ENCODE measurements at regions not wholly inside any gene's neighbourhood (a gene's known extent, or its start where the extent isn't known, plus 50 kb on each side); places are given as distances from the start of the nearest gene placed in this dataset.

DNA sequence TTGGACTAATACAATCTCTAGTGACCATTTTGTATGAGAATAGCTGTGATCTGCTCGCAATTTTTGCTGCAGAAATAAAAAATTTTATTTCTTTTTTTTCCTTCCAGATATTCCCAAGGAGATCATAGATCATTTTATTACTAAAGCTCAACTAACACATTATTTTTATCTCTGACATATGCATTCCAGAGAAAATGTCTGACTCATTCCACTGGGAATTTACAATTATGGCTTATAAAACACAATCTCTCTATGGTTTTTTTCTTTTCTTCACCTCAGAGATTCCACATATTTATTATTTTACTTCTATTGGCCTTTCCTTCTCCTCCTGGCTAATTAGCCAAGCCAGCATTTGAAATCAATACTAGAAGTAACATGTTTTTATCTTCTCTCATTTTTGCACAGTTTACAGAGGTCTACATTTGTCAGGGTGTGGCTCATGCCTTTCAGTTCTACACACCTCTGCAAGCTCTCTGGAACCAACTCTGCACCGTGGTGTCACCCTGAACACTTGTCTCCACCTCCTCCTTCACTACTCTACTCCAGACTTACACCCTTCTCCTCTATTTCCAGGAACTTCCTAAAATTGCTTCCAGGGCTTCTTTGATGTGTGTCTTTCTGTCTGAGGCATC, 59.8 kb upstream of the GPM6A start:
- Histone ChIP-seq H3K9ac (ENCODE audit: low read depth in 1 of 2, low read length in 2 of 2) (no peak overlapping the region), H3K9me3 (ENCODE audit: control insufficient read depth in 2 of 2, low read length in 2 of 2) (no peaks in the 10 kb centered on the region), H3K4me1 (ENCODE audit: control insufficient read depth in 2 of 2, insufficient read depth in 2 of 2, low read length in 2 of 2) (no peaks in the 10 kb centered on the region)

DNA sequence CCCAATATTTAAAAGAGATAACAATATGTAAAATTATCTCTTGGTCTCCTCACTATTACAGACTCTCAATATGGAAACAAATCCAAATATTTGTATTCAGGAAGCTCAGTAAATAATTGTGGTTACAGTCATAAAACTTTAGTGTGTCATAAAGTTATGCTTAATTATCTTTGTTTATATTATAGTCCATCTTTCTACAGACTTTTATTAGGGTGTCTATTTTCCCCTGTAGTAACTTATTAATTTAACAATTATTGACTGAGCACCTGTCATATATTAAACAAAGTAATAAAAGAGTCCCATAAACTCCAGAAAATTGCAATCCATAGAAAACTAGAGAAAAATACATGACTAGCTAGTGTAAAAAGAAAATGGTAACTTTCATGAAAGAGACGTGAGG, 61.6 kb upstream of the GPM6A start:
- H3K4me1 ChIP-seq (ENCODE audit: control insufficient read depth in 2 of 2, insufficient read depth in 2 of 2, low read length in 2 of 2) = no peaks in the 10 kb centered on the region
- H3K27ac ChIP-seq (ENCODE audit: low read depth in 2 of 2, low read length in 2 of 2) = no peak overlapping the region
- H3K9ac ChIP-seq (ENCODE audit: low read depth in 1 of 2, low read length in 2 of 2) = no peak overlapping the region
- no peak overlapping the region for H3K4me3 ChIP-seq (ENCODE audit: low read length in 2 of 2)
- H3K36me3 ChIP-seq (ENCODE audit: control insufficient read depth in 2 of 2, insufficient read depth in 2 of 2, low read length in 2 of 2) = no peaks in the 10 kb centered on the region
- no peaks in the 10 kb centered on the region for H3K27me3 ChIP-seq (ENCODE audit: control insufficient read depth in 2 of 2, insufficient read depth in 2 of 2, low read length in 2 of 2)
- H3K9me3 ChIP-seq (ENCODE audit: control insufficient read depth in 2 of 2, low read length in 2 of 2) = no peaks in the 10 kb centered on the region

More for the DNA sequence above, 59.8 kb upstream of the GPM6A start:
- Histone ChIP-seq H3K4me3 (ENCODE audit: low read length in 2 of 2) (no peak overlapping the region), H3K36me3 (ENCODE audit: control insufficient read depth in 2 of 2, insufficient read depth in 2 of 2, low read length in 2 of 2) (no peaks in the 10 kb centered on the region), H3K27me3 (ENCODE audit: control insufficient read depth in 2 of 2, insufficient read depth in 2 of 2, low read length in 2 of 2) (no peaks in the 10 kb centered on the region), H3K27ac (ENCODE audit: low read depth in 2 of 2, low read length in 2 of 2) (no peak overlapping the region)

DNA sequence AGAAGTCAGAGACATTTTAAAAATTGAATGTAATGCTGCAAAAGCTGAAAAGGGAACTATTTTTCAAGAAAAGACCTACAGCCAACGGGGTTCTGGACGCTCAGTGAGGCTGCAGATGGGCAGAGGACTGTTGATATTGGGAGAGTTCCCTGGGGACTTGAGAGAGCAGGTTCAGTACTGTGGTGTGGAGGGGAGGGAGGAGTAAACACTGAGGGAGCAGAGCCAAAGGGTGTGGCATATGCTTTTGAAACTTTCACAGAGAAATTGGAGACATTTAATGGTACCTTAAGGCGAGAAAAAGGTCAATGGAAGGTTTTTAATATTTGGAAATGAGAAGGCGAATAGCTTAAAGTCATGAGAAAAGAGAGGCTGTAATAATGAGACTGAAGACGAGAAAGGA, 62.2 kb upstream of the GPM6A start:
- H3K4me3 ChIP-seq (ENCODE audit: low read length in 2 of 2) = no peak overlapping the region
- no peak overlapping the region for H3K9ac ChIP-seq (ENCODE audit: low read depth in 1 of 2, low read length in 2 of 2)
- no peaks in the 10 kb centered on the region for H3K36me3 ChIP-seq (ENCODE audit: control insufficient read depth in 2 of 2, insufficient read depth in 2 of 2, low read length in 2 of 2)
- H3K4me1 ChIP-seq (ENCODE audit: control insufficient read depth in 2 of 2, insufficient read depth in 2 of 2, low read length in 2 of 2) = no peaks in the 10 kb centered on the region
- no peaks in the 10 kb centered on the region for H3K9me3 ChIP-seq (ENCODE audit: control insufficient read depth in 2 of 2, low read length in 2 of 2)
- H3K27me3 ChIP-seq (ENCODE audit: control insufficient read depth in 2 of 2, insufficient read depth in 2 of 2, low read length in 2 of 2) = no peaks in the 10 kb centered on the region
- H3K27ac ChIP-seq (ENCODE audit: low read depth in 2 of 2, low read length in 2 of 2) = no peak overlapping the region

DNA sequence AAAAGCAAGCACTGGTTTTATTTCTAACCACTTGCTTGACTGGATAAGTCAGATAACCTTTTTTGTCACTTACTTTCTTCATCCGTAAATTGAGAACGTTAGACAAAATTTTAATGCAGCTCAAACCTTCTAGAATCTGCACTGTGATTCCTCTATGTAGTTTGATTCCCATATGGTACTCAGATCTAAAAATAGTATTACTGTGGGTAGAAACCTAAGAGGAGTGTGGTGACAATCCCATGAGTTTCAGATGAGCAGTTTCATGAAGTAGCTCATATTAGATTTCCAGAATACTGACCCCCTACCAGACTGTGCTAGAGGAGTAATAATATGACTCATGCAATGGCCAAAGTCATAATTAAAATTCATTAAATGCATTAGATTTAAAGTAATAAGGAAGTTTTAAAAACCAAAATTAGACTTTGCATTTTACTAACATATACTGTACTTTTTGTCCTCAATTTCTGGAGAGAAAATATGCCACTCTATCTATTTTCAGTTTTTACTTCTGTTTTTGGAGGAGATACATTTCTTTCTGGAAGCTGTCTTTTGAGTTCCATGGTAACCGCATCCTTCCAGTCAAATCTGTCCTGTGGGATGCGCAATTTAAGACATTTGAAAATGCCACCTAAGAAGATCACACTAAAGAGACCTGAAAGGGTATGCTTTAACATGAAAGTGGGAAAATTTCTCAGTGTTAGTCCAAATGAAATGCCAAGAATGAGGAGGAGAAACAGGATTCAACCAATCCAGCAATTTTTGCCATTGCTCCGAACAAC, 64.1 kb upstream of the GPM6A start:
- Histone ChIP-seq H3K36me3 (ENCODE audit: control insufficient read depth in 2 of 2, insufficient read depth in 2 of 2, low read length in 2 of 2) (no peaks in the 10 kb centered on the region), H3K9me3 (ENCODE audit: control insufficient read depth in 2 of 2, low read length in 2 of 2) (no peaks in the 10 kb centered on the region), H3K27me3 (ENCODE audit: control insufficient read depth in 2 of 2, insufficient read depth in 2 of 2, low read length in 2 of 2) (no peaks in the 10 kb centered on the region), H3K4me3 (ENCODE audit: low read length in 2 of 2) (no peak overlapping the region), H3K4me1 (ENCODE audit: control insufficient read depth in 2 of 2, insufficient read depth in 2 of 2, low read length in 2 of 2) (no peaks in the 10 kb centered on the region), H3K27ac (ENCODE audit: low read depth in 2 of 2, low read length in 2 of 2) (no peak overlapping the region), H3K9ac (ENCODE audit: low read depth in 1 of 2, low read length in 2 of 2) (no peak overlapping the region)

DNA sequence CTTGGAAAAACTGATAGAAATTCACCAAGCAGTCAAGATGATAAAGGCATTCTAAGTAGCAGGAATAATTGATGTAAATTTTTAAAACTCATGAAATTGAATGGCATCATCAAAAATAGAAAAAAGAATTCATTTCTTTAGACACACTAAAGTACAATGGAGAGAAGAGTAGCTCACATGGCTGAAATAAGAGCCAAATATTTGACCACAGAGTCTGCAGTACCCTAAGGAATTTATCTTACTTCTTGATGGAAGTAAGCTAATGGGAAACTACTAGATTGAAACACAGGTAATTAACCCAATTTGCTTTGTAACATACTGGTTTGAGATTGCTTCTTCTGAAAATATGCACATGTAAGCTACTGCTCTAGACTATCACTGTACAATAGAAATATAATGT, 70.8 kb upstream of the GPM6A start:
- Histone ChIP-seq H3K36me3 (ENCODE audit: control insufficient read depth in 2 of 2, insufficient read depth in 2 of 2, low read length in 2 of 2) (no peaks in the 10 kb centered on the region), H3K4me3 (ENCODE audit: low read length in 2 of 2) (no peak overlapping the region), H3K27me3 (ENCODE audit: control insufficient read depth in 2 of 2, insufficient read depth in 2 of 2, low read length in 2 of 2) (no peaks in the 10 kb centered on the region), H3K4me1 (ENCODE audit: control insufficient read depth in 2 of 2, insufficient read depth in 2 of 2, low read length in 2 of 2) (no peaks in the 10 kb centered on the region), H3K9me3 (ENCODE audit: control insufficient read depth in 2 of 2, low read length in 2 of 2) (no peaks in the 10 kb centered on the region), H3K9ac (ENCODE audit: low read depth in 1 of 2, low read length in 2 of 2) (no peak overlapping the region), H3K27ac (ENCODE audit: low read depth in 2 of 2, low read length in 2 of 2) (no peak overlapping the region)

DNA sequence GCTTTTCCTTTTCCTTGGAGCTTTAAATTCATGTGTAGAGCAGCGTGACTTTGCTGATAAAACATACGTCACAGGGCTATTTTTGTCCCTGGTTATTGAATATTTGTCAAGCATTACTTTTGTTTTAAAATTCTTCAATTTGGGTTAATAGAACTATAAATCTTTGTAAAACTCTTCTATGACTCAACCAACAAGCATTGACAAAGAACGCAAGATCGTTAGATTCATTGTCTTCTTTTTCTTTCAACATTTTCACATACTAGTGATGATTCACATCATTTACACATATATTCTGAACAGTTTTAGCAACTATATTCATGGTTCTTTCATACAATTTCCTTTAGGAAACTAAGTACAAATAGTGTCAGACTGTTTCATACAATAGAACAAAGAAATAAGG, 72.0 kb upstream of the GPM6A start:
- H3K4me1 ChIP-seq (ENCODE audit: control insufficient read depth in 2 of 2, insufficient read depth in 2 of 2, low read length in 2 of 2) = no peaks in the 10 kb centered on the region
- no peak overlapping the region for H3K4me3 ChIP-seq (ENCODE audit: low read length in 2 of 2)
- no peaks in the 10 kb centered on the region for H3K9me3 ChIP-seq (ENCODE audit: control insufficient read depth in 2 of 2, low read length in 2 of 2)
- no peak overlapping the region for H3K9ac ChIP-seq (ENCODE audit: low read depth in 1 of 2, low read length in 2 of 2)
- no peaks in the 10 kb centered on the region for H3K27me3 ChIP-seq (ENCODE audit: control insufficient read depth in 2 of 2, insufficient read depth in 2 of 2, low read length in 2 of 2)
- H3K36me3 ChIP-seq (ENCODE audit: control insufficient read depth in 2 of 2, insufficient read depth in 2 of 2, low read length in 2 of 2) = no peaks in the 10 kb centered on the region
- no peak overlapping the region for H3K27ac ChIP-seq (ENCODE audit: low read depth in 2 of 2, low read length in 2 of 2)

DNA sequence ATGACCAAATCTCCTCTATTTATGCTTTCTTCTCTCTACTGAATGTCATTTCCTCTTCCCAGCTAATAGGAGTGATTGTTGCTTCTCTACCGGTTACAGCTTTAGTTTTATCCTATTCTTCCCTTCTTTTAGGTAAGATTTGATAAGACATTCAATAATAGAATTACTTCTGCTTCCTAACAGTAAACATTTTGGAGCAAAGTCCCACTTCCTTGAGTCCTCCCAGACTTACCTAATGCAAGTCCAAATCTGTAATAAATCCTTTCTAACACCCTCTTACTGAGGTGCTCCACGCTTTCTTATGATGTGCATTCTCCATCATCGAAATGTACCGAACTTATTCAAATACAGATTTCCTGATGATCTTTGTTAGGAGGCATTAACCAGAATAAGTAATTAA, 79.2 kb upstream of the GPM6A start:
- no peaks in the 10 kb centered on the region for H3K9me3 ChIP-seq (ENCODE audit: control insufficient read depth in 2 of 2, low read length in 2 of 2)
- H3K27me3 ChIP-seq (ENCODE audit: control insufficient read depth in 2 of 2, insufficient read depth in 2 of 2, low read length in 2 of 2) = no peaks in the 10 kb centered on the region
- H3K4me3 ChIP-seq (ENCODE audit: low read length in 2 of 2) = no peak overlapping the region
- H3K9ac ChIP-seq (ENCODE audit: low read depth in 1 of 2, low read length in 2 of 2) = no peak overlapping the region
- H3K36me3 ChIP-seq (ENCODE audit: control insufficient read depth in 2 of 2, insufficient read depth in 2 of 2, low read length in 2 of 2) = no peaks in the 10 kb centered on the region
- H3K4me1 ChIP-seq (ENCODE audit: control insufficient read depth in 2 of 2, insufficient read depth in 2 of 2, low read length in 2 of 2) = no peaks in the 10 kb centered on the region
- no peak overlapping the region for H3K27ac ChIP-seq (ENCODE audit: low read depth in 2 of 2, low read length in 2 of 2)

DNA sequence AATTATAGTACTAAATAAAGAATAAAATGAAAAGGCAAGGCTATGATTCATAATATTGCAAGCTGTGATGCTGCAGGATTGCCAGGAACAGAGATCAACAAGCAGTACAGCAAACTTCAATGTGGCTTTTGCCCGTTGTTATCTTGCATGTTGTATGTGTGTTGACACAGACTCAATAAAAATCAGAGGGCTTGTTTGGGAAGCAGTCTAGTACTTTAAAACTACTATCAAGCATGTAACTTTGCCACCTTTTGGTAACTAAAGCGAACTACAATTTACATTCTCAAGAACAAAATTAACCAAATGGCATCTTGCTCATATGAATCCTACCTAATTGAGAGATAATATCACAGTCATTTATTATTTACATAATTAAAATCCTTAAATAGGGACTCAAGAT, 79.8 kb upstream of the GPM6A start:
- H3K9me3 ChIP-seq (ENCODE audit: control insufficient read depth in 2 of 2, low read length in 2 of 2) = no peaks in the 10 kb centered on the region
- H3K27ac ChIP-seq (ENCODE audit: low read depth in 2 of 2, low read length in 2 of 2) = no peak overlapping the region

DNA sequence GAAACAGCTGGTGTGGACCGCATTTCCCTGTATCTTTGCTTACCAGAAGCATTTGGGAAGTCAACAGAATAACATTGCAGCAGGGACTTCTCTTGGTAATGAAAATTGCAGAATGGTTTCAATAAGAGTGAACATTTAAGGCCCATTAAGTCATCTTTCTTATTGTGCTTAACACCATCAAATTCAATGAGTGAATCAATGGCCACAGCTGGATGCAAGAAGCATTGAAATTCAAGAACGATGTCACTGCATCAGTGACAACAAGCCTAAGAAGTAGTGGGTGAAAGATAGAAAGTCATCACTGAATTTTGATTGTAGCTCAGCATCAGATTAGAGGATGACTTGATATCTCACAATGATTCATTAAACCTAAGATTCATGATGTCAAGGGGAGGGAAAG, 93.9 kb upstream of the GPM6A start:
- no peaks in the 10 kb centered on the region for H3K36me3 ChIP-seq (ENCODE audit: control insufficient read depth in 2 of 2, insufficient read depth in 2 of 2, low read length in 2 of 2)
- H3K4me3 ChIP-seq (ENCODE audit: low read length in 2 of 2) = no peak overlapping the region
- H3K9me3 ChIP-seq (ENCODE audit: control insufficient read depth in 2 of 2, low read length in 2 of 2) = no peaks in the 10 kb centered on the region
- H3K27me3 ChIP-seq (ENCODE audit: control insufficient read depth in 2 of 2, insufficient read depth in 2 of 2, low read length in 2 of 2) = no peaks in the 10 kb centered on the region
- no peak overlapping the region for H3K9ac ChIP-seq (ENCODE audit: low read depth in 1 of 2, low read length in 2 of 2)
- no peak overlapping the region for H3K27ac ChIP-seq (ENCODE audit: low read depth in 2 of 2, low read length in 2 of 2)
- no peaks in the 10 kb centered on the region for H3K4me1 ChIP-seq (ENCODE audit: control insufficient read depth in 2 of 2, insufficient read depth in 2 of 2, low read length in 2 of 2)

More for the DNA sequence above, 79.8 kb upstream of the GPM6A start:
- H3K9ac ChIP-seq (ENCODE audit: low read depth in 1 of 2, low read length in 2 of 2) = no peak overlapping the region
- no peaks in the 10 kb centered on the region for H3K27me3 ChIP-seq (ENCODE audit: control insufficient read depth in 2 of 2, insufficient read depth in 2 of 2, low read length in 2 of 2)
- no peaks in the 10 kb centered on the region for H3K36me3 ChIP-seq (ENCODE audit: control insufficient read depth in 2 of 2, insufficient read depth in 2 of 2, low read length in 2 of 2)
- no peaks in the 10 kb centered on the region for H3K4me1 ChIP-seq (ENCODE audit: control insufficient read depth in 2 of 2, insufficient read depth in 2 of 2, low read length in 2 of 2)
- H3K4me3 ChIP-seq (ENCODE audit: low read length in 2 of 2) = no peak overlapping the region

DNA sequence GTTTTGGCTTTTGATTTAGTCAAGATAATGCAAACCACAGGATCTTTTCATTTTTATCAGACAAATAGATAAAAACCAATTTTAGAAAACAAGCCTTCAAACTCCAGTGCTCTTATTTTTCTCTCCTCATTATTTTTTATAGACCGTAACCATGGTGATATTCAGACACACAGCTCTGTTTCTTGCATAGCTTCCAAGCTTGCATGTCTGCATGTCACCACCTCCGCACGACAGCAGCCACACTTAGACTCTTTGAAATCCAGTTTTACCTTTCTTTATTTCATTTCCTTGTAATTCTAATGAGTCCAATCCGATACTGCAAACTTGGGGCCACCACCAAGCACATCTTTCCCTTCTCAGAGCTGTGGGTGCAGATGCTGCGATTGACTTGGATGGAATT, 94.3 kb upstream of the GPM6A start:
- Histone ChIP-seq H3K27ac (ENCODE audit: low read depth in 2 of 2, low read length in 2 of 2) (no peak overlapping the region), H3K4me3 (ENCODE audit: low read length in 2 of 2) (no peak overlapping the region), H3K36me3 (ENCODE audit: control insufficient read depth in 2 of 2, insufficient read depth in 2 of 2, low read length in 2 of 2) (no peaks in the 10 kb centered on the region), H3K9ac (ENCODE audit: low read depth in 1 of 2, low read length in 2 of 2) (no peak overlapping the region), H3K4me1 (ENCODE audit: control insufficient read depth in 2 of 2, insufficient read depth in 2 of 2, low read length in 2 of 2) (no peaks in the 10 kb centered on the region), H3K27me3 (ENCODE audit: control insufficient read depth in 2 of 2, insufficient read depth in 2 of 2, low read length in 2 of 2) (no peaks in the 10 kb centered on the region), H3K9me3 (ENCODE audit: control insufficient read depth in 2 of 2, low read length in 2 of 2) (no peaks in the 10 kb centered on the region)
